NCI-H146 treated with DMSO at 0.1 percent for 48 hours (cell line): ENCODE measurements at regions not wholly inside any gene's neighbourhood (a gene's known extent, or its start where the extent isn't known, plus 50 kb on each side); places are given as distances from the start of the nearest gene placed in this dataset.
"Not testable (repeated sequence)": the region's sequence is repeated elsewhere in the genome, so short reads cannot be mapped to it uniquely, and the experiment has no call there.

ENCODE experiments used
- DNase-seq: peaks from one replicate; lab custom pipeline; 2025; ENCODE audit not compliant: unreplicated experiment; lab: John Stamatoyannopoulos, UW

DNA sequence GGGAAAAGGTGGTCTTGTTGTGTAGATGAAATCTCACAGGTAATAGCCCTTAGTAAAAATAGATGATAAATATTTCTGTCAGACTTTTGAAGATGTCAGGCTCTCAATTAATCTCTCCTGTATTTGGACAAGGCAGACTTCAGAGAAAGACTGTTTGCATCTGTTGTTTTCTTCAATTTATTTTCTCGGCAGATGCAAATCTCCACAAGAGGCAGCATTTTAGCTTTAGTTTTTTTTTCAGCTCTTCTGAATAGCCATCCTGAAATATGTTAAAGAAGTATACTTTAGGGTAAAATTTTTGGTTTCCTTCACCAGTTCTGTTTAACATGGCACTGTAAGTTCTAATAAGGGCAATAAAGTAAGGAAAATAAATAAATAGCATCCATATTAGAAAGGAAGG, 685.1 kb downstream of the SI start:
- DNase-seq: no peak

DNA sequence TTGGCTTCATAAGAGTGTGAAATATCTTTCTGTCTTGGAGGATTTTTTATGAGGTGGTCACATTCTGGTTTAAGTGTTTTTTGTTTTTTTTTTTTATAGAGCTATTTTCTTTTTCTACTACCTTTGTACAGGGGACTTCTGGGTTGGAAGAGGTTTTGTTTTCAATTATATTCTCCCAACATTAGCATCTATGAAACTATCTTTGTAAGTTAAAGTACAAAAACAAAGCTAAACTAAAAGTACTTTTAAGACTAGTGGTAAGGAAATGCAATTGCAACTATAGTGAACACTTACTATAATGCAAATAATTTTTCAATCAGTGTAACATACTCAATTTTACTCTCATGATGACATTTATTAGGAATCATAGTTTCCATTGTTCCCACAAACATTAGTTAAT, 688.2 kb downstream of the SI start:
- no peak for DNase-seq

DNA sequence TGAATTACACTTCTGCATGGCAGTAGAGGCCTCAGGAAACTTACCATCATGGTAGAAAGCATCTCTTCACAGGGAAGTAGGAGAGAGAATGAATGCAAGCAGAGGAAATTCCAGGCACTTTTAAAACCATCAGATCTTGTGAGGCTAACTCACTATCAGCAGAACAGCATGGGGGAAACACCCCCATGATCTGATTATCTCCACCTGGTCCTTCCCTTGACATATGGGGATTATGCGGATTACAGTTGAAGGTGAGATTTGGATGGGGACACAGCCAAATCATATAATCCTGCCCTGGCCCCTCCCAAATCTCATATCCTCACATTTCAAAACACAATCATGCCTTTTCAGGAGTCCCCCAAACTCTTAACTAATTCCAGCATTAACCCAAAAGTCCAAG, 691.1 kb downstream of the SI start:
- no peak for DNase-seq

DNA sequence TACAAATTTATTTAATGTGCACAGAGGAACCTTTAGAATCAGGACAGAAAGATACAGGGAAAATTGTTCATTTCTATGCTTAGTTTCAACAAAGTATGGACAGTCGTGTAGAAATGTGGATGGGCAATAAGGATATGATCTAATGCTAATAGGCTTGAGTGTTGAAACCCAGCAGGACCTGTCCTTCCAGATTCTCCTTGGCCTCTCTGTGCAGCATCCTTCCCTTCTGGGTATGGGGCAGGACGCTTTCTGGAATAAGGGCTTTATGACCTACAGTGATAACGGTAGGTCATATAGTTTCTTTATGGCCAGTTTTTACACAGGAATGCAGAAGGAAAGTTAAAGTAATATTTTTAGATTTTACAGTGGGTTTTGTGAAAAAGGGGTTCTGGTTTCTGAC, 698.1 kb downstream of the SI start:
- no peak for DNase-seq

DNA sequence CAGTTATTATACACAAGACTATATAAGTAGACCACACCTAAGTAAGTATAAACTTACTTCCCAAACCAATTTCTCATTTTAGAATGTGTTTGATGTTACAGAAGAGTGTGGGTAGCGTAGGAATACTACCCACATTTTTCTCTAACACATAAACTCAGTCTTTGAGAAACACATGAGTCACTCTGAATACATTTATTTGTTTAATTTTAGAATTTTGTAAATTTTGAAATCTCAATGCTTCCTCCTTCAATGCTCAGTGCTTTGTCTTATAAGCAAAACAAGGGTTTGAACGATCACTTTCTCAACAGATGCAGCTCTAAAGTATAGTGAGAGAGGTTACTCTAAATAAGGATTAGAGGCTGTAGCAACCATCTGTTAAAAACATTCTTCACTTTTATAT, 700.8 kb downstream of the SI start:
- no peak for DNase-seq

DNA sequence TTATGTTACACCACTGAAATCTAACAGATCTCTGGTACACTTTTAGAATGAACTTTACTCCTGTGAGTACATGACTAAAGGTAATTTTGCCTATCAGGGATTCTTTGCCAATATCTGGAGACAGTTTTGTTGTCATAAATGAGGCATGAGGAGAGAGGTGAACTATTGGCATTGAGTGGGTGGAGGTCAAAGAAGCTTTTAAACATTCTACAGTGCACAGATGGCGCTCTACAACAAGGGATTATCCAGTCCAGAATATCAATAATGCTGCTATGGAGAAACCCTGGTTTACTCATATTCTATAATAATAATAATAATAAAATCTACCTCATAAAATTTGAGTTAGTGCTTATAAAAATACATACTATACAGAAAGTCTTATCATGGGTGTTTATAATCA, 702.3 kb downstream of the SI start:
- no peak for DNase-seq

DNA sequence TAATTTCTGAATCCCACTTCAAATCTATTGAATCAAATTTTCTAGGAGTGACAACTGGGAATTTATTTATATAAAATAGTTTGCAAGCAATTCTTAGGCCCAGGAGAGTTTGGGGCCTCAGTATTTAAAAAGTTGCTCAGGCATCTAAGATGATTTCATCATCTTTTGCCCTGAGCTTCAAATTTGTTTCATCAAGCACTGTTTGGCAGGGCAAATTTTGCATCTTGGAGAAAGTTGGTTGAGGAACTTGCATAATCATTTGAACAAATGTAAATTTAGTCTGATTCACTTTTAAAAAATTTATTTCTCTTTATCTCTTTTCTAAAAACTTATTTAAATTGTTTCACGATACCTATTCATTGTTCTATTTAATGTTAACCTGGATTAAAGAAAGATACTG, 702.8 kb downstream of the SI start:
- no peak for DNase-seq

DNA sequence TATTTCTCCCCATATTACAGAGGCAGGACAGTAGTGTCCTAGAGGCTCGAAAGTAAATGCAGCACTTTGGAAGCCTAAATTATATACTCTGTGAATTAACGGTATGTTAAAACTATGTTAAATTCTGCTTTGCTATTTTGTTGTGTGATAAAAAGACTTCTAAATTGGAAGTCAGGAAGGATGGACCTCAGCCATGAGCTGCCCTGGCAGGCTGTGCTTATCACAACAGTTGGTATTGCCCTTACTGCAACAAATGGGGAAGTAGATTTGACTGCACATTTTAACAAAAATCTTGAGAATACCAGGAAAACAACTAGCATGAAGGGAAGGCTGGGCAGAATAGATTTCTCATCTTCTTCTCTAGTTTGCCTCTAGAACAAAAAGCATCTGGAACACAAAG, 706.6 kb downstream of the SI start:
- no peak for DNase-seq

DNA sequence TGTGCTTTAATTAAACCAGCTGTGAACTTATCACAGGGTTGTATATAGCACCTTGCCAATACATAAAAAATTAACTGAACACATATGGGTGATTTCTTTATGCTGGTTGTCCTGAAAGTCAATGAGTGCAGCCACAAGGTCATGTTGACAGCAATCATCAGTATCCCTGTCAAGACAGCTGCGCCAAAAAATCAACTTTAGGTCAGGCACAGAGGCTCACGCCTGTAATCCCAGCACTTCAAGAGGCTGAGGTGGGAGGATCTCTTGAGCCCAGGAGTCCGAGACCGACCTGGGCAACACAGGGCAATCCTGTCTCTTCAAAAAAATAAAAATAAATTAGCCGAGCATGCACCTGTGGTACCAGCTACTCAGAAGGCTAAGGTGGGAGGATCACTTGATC, 707.3 kb downstream of the SI start:
- DNase-seq: no peak

DNA sequence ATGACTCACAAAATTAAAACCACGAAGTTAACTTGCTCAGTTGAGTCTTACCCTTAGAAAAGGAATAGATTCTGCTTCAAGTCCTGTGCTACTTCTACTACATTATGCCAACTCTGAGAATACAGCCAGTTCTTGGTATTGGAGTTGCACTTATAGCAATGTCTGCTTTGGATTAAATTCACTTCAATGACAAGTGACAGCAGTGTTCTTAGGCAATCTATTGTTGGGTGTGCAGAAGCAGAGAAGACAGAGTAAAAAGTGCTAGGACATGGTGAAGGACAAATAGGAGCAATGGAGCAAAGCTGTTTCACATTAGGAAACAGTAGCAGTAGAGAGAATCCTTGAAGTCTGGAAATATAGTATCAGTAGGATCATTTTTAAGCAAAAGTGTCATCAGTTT, 713.1 kb downstream of the SI start:
- DNase-seq: no peak

DNA sequence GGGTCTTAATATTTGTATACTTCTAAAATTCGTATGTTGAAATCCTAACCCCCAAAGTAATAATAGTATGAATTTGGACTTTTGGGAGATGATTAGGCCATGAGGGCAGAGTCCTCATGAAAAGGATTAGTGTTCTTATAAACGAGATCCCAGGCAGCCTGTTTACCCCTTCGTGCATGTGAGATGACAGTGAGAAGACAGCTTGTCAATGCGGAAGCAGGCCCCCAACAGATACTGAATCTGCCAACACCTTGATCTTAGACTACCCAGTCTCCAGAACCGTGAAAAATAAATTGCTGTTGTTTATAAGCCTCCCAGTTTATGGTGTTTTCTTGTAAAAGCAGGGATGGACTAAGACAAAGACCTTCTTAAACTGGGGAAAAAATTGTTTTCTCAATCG, 714.2 kb downstream of the SI start:
- DNase-seq: no peak

DNA sequence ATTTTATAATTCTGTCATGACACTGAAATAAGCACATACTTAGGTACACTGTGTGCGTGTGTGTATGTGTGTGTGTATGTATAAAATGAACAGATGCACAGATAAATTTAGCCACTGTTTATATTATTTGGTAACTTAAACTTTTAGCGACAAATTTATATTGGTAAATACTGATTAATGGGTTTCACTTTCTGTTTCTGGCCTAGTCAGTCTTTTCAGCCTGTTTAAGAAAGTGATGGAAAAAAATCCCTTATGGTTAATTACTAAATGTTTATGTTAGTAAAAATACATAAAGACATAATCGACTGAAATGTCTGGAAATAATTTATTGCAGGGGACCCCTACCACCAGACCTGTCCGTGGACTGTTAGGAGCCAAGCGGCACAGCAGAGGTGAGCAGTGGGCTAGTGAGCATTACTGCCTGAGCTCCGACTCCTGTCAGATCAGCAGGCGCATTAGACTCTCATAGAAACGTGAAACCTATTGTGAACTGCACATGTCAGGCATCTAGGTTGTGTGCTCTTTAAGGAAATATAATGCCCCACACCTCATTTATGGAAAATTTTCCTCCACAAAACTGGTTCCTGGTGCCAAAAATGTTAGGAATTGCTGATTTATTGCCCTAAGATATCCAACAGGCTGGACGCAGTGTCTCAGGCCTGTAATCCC, 717.4 kb downstream of the SI start:
- DNase-seq: no peak

DNA sequence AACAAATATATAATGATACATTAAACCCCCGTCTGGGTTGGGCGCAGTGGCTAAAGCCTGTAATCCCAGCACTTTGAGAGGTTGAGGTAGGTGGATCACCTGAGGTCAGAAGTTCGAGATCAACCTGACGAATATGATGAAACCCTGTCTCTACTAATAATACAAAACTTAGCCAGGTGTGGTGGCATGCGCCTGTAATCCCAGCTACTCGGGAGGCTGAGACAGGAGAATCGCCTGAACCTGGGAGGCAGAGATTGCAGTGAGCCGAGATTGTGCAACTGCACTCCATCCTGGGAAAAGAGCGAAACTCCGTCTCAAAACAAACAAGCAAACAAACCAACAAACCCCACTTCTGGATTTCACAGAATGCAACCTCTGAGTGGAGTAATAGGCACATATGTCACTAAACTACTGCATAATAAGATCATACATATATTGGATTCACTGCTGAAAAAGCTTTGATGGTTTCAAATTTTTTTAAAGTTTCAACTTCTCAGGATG, 718.2 kb downstream of the SI start:
- no peak for DNase-seq

DNA sequence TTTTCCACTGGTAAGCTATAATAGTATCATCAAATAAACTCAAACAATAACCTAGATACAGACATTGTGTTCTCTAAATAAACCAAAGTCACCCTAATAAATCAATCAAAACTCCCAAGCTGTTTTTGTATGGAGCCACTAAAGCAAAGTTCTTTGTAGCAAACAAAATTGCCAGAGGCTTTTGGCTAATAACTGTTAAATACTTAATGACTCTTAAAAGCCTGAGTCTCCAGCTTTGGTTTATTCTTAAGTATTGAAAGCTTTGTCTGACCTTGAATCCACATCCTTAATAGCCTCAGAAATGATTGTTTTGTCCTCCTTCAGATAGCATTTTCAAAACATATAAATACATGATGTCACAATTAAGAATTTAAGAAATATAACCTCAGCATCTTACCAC, 725.3 kb downstream of the SI start:
- DNase-seq: no peak

DNA sequence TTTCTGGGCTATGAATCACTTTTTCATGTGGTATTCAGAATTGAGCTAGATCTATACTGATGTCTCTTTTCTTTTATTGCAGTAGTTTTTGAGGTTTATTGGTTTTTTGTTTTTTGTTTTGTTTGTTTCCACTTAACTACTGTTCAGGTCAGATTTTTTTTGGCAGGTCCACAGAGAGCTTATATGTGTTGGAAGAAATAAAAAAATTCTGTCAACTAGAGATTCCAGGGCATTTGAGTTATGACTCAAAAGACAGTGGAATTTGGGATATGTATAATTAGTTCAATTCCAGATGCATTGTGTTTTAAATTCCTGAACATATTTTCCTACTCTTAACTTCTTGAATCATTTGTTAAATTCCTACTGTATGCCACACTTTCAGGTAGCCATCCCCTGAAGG, 727.2 kb downstream of the SI start:
- no peak for DNase-seq

DNA sequence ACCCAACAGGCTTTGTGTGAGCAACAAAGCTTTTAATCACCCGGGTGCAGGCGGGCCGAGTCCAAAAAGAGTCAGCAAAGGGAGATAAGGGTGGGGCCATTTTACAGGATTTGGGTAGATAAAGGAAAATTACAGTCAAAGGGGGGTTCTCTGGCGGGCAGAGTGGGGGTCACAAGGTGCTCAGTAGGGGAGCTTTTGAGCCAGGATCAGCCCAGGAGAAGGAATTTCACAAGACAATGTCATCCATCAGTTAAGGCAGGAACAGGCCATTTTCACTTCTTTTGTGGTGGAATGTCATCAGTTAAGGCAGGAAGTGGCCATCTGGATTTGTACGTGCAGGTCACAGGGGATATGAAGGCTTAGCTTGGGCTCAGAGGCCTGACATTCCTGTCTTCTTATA, 736.1 kb downstream of the SI start:
- not testable (repeated sequence) for DNase-seq

DNA sequence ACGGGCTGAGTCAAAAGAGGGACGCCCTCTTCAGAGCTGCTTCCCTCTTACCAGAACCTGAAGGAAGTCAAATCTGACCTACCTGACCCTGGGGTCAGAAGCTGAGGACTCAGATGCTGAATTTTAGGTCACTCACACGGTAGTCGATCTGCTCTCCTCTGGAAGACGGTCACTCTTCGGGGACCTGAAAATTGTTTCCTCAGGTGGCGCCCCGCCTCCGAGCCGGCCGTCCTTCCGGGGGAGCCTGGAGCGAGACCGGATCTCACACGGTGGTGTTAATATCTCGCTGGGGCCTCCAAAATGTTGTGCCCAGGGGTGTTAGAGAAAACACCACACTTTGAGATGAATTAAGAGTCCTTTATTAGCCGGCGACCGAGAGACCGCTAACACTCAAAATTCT, 737.2 kb downstream of the SI start:
- DNase-seq: no peak

DNA sequence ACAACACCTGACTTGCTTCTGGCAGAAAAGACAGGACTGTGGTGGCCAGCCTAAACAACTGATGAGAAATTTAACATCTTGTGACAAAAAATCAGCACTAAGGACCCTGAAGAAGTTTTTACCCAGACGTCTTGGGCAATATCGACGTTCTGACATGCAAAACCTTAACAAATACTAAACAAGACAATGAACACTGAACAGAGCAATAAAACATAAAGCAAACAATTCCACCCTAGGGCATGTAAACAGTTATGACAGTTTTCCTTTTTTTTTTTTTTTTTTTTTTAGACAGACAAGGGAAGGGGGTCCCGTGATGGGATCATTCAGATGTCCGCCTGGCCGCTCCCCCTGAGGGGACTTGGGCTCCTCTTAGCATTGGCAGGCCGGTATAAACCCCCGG, 738.0 kb downstream of the SI start:
- no peak for DNase-seq

DNA sequence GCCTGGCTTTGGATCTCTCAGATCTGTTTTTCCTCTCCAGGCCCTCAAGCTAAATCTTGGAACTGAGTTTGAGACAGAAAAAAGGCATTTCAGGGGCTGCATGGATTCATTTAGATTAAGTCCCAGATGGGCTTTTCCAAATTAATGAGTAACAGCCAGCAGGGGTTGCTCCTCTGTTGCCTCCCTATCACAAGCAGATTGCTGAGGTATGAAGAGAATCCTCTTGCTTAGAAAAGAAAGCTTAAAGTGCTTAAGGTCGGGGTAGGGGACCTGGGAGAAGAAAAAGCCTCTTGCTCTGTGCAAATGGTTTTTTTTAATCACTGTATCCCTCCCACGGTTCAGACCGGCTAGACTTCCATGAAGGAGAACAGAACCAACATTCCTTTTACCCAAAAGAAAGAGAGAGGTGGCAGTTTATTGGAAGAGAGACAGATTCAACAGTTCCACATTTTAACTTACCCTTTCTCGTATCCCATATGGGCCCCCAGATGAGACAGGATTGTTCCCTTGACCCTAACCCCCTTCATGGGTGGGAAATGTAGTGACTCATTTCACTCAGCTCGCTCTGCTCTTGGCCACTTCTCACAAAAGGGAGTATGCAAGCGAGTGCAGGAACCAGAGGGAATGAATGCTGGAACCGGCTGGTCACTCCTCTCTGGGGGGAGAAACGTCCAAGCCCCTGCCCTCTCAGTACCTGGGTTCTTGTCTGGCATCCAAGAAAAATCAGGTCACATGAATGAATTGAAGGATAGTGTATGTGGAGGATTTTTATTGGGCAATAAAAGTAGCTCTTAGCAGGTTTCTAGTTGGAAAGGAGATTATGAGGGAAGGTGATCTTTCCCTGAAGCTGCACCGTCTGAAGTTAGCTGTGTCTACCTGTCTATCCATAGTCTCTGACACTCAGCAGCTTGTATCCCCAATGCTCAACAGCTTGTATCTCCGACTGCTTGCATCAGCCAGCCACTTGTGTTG, 745.2 kb downstream of the SI start:
- DNase-seq: no peak

DNA sequence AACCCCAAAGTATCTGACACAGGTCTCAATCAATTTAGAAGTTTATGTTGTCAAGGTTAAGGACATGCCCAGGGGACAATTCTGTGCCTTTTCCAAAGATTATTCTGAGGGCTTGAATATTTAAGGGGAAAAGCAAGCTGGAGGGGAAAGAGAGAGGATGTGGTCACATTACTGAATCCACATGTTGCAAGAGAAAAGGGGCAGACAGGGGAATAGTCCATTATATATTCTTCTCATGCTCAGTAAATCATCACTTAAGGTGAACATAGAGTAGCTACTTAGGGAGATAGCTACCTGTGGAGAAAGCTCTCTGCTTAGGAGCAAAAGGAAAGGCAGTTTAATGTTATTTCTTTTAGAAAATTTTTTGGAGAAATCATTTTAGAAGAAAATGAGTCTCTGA, 751.6 kb downstream of the SI start:
- no peak for DNase-seq

DNA sequence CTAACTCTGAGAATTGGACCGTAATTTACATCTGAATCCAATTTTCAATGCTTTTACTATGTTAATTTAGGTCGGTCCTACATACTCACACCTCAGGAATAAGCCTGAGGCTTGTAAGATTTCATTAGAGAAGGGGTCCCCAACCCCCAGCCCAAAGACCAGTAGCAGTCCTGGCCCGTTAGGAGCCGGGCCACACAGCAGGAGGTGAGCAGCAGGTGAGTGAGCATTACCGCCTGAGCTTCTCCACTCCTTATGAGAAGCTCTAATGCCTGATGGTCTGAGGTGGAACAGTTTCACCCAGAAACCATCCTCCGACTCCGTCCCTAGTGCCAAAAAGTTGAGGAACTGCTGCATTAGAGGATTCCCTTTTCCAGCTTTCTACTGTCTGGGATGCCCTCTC, 757.3 kb downstream of the SI start:
- no peak for DNase-seq

DNA sequence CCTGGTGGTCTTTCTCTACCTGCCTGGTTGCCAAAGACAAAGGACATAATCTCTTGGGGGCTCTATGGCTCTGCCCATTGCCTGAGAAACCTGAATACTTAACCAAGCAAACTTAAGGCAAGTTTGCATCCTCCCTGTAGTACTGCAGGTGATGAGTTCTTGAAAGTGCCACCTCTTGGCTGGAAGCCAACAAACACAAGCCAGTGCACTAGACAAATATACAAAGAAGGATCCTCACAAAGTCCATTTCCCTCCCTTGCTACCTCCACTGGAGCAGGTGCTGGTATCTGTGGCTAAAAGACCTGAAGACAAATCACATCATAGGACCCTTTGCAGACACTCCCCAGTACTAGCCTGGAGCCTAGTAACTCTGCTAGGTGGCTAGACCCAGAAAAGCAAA, 772.3 kb downstream of the SI start:
- DNase-seq: no peak
